Ureter (tissue), 1 donor: ENCODE measurements at regions not wholly inside any gene's neighbourhood (a gene's known extent, or its start where the extent isn't known, plus 50 kb on each side); places are given as distances from the start of the nearest gene placed in this dataset.

ENCODE experiments used
- DNase-seq: peaks from one replicate; pipeline ENCODE4 v3.0.0-alpha.2; 2020; ENCODE audit warnings: low spot score
- donor health status: DM: yes; HTN: yes; CAD: no.

DNA sequence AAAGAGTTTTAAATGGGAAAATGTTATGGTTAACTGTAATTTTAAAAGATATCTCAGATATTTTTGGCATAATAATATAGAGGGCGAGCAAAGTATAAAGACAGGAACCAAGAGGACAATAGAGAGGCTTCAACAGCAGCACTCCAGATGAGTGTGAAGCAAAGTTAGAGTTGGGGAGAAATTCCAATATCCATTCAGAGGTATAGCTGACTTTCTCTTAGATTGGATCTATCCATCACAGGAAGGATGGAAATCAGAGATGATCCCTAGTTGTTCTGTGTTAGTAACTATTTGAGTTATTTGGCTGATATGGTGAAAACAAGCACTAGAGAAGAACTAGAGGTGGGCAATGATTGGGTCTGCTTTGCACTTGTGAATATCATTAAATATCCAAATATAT lies 786.0 kb upstream of the KLHL1 start:
- DNase-seq = no peak

DNA sequence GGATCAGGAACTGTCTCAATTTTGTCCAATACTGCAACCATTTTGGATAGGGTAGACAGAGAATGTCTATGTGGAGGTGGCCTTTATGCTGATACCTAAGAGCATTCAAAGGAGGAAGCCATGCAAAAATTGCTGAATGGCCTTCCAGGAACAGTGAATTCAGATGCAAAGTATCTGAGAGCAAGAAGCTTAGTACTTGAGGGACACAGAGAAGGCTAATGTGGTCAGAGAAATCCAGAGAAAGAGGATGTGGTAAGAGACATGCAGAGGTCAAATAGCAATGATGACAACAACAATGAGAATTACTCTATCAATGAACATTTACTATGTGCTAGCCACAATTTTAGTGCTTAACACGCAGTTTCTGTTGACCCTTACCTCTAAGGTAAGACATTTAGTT lies 785.6 kb upstream of the KLHL1 start:
- no peak for DNase-seq

DNA sequence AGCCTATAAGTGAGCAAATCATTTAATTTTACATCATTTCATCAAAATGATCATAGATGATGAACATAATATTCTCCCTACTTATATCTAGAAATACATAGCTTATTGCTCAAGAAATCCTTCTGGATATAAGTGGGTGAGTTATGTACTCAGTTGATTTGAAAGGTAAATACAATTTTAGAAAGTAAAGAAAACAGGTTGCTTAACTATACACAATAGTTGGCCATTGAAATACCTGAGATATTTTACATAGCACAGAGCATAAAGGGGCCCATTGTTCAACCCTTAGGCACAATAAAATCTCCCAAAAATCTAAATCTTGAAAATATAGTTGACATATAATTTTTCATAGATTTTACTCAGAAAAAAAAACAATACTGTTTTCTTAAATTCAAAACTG lies 782.0 kb upstream of the KLHL1 start:
- DNase-seq = no peak

DNA sequence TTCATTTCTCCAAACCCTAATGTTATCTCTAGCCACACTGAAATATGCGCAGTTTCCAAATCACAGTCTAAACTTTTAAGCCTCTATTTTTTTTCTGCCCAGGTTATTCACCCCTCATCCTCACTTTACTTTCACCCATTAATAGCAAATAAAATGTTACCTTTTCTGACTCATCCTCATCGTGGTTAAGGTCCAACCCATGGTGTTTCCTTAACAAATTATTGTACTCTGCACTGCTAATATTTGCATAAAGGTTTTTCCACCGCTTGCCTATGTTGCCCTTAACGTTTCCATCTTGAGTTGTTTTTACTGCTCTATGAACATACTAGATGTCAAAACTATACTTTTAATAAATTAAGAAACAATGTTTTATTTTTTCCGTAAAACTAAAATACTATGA lies 780.9 kb upstream of the KLHL1 start:
- no peak for DNase-seq

DNA sequence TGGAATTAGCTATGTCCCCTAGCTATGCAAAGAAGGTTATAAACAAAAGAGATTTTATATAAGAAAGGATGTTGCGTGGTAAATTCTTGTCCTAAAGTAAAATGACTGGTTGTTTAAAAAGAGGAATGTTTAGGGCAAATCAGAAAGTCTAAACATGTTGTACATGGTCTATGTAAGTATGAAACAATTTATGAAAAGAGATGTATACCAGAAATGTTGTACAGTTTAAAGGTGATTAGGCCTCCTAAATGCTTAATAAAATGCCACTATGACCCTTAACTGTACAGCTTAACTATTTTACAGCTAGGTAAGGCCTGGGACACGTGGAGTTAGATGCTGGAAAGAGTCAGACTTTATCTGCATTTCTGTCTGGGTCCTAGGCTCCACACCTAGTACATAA lies 775.9 kb upstream of the KLHL1 start:
- DNase-seq = no peak

DNA sequence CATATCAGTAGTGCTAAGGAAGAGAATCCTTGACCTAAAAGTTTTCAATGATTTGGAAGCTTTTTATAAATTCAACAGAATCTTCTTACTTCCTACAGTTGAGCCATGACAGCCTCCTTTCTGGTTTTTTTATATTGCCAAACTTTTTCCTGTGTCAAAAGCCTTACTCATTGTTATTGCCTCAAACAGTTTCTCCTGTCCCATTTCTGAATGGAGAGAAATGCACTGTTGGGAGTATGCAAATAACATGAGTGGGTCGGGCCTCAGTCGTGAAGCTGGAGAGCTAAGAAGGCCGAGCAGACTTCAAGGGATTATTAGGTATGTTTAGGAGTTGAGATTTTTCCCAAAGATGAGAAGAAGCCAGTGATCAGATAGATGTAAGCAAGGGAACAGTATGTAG lies 766.4 kb upstream of the KLHL1 start:
- DNase-seq = no peak

DNA sequence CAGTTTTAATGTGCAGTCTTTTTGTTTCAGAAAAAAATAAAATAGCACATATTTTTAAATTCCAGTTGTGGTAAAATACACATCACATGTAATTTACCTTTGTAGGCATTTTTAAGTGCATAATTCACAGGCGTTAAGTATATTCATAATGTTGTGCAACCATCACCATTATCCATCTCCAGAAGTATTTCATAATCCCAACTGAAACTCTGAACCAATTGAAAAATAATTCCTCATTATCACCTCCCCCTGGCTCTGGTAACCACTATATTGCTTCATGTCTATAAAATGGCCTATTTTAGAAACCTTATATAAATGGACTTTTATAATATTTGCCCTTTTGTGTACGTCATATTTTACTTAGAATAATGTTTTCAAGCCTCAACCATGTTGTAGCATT lies 756.5 kb upstream of the KLHL1 start:
- DNase-seq = no peak

DNA sequence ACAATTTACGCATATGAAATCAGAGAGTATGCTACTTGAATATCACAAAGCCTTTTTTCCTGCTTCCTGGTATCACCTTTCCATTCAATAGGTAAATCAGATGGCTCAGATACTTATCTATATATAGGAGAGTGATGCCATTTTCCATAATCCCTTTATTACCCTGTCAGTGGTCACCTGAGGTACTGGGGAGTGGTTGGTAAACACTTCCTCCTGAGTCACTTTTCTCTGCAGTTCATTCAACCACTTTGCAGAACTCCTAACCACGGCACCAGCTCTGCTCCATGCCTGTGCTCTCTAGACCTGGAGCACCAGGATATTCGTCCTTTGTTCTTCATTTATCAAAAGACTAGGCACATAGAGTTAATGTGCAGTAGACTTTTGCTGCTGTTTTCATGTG lies 748.5 kb upstream of the KLHL1 start:
- no peak for DNase-seq

DNA sequence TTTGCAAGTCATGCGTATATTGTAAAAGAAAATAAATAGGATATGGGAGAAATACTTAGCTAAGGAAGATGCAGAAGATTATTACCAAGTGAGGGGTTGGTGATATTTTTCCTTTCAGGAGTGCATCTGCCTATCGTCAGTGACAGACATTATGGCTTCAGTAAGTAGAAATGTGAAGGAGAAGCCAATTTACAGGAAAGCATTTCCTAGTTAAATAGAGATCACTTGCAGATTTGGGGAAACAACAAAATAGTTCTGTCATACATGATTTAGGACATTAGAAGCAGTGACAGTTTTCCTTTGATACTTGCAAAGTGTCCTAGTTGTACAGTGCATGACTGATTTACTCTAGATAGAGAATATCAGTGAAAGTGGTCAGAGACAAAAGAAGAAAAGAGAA lies 747.8 kb upstream of the KLHL1 start:
- DNase-seq = no peak

DNA sequence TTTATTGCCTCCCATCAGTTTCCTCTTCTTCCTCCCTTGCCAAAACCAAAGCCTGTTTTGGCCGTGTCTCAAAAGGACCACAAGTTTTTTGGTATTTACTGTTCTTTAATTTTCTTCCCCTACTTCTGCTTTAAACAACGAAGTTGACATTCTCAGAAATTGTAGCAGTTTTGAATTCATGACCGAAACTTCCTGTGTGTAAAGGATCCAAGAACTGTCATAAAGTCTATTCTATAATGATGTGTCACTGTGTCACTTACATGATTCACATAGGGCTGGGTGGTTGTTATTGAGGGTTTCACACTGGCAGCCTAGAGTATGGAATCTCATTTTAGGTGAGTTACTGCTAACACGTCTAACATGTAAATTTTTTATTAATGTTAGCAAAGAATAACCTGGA lies 741.0 kb upstream of the KLHL1 start:
- DNase-seq = no peak

DNA sequence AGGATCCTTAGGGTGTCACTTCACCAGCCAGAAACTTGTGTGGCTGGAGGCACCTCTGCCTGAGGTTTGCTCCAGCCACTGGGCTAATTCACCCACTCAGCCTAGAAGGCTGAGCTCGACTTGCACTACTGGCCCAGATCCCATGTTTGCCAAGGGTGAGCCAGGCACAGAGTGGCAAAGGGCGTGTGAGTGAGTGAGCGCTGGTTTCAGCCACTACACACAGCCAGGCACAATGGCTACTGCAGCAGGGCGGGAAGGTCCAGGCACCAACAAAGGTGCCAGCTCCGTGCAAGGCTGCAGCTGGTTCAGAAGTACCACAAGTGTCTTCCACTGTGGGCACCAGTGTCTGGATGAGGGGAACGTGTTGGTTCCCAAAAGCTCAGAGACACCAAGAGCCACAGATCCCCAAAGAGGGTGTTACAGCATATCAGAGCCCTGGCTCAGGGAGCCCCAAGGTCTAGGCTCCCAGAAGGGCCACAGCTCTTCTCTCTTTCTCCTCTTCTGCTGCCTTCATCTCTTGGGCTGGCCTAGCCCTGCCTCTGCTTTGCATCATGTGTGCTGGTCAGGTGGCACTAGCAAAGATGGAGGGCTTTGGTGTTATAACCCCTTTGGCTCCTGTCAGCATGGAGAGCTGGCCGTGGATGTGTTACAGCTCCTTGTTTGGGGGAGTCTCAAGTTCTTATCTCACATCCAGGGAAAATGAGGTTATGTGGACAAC lies 736.3 kb upstream of the KLHL1 start:
- no peak for DNase-seq

DNA sequence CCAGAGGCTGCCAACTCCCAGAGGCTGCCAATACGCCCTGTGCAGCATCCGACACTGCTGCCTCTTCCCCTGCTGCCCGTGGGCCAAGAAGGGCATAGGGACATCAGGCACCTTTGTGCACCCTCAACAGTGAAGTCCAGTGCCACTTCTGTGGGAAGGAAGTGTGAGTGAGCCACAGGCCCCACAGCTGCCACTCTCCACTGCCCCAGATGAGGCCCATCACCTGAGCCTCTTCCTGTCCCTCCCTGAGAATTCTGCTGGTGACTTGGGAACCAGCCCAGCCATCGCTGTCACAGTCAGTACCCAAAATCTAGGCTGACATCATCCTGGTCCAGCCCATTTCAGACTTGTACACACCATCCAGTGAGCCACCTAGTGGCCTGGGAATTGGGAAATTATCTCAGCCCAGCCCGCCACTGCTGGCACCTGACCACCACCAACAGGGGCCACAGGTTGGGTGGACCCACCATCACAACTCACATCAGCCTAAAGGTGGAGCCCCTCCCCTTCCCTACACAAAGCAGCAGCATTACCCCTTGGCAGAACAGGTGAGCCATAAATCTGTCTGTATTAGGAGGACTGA lies 733.9 kb upstream of the KLHL1 start:
- DNase-seq = no peak

DNA sequence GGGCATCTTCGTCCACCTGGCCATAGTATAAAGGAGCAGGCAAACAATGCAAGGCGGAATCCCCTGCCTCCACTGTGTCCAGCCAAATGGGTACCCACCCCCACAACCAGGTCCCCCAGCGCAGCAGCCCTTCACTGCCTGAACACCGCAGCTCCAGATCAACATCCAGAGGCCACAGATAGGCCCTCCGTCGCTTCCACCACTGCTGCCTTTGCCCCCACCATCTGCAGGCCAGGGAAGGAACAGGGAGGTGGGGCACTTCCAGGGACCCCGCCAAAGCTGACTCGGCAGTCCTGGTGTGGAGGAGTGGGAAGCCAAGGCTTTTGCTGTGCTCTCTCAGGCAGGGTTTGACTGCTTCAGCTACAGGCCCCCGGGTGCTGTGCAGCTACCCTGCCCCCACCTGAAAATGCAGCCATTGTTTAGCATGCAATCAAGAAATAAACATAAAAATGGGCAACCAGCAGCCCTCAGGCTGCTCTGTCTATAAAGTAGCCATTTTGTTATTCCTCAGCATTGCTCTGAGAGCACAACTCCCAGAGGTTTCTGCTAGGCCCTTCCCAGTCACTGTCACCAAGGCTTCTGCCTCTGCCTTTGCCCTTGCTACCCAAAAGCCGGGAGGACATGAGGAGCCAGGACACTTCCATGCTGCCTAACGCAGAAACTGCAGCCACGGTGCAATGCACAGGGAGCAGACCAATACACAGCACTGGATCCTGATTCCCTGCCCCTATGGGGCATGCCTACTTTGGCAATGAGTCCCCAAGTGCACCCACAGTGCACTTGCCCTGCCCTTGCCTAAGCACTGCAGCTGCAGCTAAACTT lies 733.2 kb upstream of the KLHL1 start:
- no peak for DNase-seq

DNA sequence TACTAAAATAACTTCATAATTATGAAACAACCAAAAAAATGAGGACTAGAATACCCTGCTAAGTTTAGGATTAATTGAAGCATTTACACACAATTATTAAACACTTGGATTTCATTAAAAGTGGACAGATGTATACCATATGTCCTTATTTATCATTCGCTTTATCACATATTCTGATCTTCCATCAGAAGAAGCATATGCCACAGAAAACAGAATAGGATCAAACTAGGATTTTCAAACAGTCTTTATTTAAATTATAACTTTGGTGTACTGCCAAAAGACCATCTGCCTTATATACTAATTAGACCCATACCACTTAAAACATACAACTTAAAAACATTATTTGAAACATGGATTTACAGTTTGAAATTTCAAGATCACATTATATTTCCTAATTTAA lies 727.1 kb upstream of the KLHL1 start:
- no peak for DNase-seq

DNA sequence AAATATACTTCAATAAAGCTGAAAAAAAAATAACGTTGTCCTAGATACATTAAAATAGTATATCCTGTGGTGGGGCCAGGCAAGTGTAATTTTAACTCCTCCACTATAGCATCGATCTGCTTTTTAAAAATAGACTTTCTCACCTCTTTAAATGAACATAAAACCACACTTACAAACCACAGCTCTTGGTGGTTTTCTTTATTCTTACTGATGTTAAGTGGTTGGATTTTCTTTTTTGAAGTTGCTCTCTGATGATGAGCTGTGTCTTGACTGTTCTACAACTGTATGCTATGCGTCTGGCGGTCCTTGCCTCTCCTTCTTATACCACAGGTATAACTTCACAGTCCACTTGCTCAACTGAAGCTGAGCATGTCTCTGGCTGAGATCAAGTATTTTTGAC lies 721.5 kb upstream of the KLHL1 start:
- no peak for DNase-seq

DNA sequence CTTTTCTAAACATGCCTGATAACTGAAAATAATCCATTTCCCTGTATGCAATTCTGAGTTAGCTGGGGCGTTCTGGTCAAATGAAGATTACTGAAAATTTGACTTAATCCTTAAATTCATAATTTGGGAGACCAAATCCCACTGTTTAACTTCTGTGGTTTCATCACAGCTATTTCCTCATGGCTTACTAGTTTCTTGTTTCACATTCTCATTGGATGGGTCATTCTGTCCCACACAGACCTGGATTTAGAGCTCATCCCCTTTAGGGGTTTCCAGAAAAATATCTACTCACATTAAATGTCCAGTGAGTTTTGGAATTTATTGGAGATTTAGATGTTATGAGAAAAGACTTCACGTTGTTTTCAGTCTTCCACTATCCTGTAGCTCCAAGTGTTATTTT lies 709.3 kb upstream of the KLHL1 start:
- no peak for DNase-seq

DNA sequence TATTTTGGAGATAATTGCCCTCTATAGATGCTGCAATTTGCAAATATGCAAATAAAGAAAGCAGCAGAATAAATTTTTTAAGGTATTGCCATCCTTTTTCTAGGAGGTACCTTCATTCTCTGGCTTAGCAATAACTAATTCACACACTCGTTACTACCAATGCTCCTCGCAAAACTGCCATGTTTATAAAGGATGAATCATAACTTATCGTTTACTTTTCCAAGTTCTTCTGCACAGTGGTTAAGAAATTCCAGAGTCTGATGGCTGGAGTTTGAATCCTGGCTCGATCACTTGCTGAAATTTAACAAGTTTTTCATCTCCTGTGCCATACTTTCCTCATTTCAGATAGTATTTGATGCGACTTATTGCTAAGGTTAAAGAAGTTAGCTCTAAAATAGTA lies 708.6 kb upstream of the KLHL1 start:
- DNase-seq = no peak

DNA sequence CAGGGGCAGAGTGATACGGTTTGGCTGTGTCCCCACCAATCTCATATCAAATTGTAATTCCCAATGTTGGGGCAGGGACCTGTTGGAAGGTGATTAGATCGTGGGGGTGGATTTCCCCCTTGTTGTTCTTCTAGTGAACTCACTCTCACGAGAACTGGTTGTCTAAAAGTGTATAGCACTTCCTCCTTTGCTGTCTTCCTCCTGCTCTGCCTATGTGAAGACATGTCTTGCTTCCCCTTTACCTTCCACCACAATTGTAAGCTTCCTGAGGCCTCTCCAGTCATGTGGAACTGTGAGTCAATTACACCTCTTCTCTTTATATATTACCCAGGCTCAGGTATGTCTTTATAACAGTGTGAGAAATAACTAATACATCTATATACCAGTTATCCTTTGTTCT lies 706.4 kb upstream of the KLHL1 start:
- no peak for DNase-seq

DNA sequence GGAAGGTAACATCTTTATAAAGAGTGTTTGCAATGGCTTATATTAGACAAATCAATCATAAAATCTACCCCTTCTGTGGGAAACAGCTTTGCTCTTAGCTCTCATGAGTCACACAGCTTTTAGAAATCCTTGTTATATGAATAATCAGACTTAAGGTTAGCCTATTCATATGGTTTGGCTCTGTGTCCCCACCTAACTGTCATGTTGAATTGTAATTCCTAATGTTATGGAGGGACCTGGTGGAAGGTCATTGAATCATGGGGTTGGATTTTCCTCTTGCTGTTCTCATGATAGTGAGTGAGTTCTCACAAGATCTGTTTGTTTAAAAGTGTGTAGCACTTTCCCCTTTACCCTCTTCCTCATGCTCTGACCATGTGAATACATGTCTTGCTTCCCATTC lies 704.2 kb upstream of the KLHL1 start:
- no peak for DNase-seq

DNA sequence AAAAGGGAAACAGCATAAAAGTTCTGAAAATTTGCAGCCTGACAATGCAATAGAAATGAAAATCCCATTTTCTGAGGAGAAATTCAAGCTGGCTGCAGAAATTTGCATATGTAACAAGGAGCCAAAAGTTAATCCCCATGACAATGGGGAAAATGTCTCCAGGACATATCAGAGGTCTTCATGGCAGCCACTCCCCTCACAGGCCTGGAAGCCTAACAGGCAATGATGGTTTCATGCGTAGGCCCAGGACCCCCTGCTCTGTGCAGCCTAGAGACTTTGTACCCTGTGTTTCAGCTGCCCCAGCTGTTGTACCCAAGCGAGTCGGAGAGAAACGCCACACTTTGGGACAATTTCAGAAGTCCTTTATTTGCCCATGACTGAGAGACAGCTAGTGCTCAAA lies 701.3 kb upstream of the KLHL1 start:
- DNase-seq = no peak

DNA sequence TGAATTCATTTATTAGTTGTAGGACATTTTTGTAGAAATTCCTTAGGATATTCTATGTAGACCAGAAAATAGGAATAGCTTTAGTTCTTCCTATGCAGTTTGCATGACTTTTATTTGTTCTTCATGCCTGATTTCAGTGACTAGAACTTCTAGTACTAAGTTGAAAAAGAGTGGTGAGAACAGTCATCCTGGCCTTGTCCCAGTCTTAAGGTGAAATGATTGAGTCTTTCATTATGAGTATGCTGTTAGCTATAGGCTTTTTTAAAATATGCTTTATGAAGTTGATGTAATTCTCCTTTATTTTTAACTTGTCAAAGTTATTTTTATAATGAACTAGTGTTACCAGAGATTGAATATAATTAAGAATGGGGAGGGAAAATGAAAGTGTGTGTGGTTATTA lies 690.1 kb upstream of the KLHL1 start:
- no peak for DNase-seq

DNA sequence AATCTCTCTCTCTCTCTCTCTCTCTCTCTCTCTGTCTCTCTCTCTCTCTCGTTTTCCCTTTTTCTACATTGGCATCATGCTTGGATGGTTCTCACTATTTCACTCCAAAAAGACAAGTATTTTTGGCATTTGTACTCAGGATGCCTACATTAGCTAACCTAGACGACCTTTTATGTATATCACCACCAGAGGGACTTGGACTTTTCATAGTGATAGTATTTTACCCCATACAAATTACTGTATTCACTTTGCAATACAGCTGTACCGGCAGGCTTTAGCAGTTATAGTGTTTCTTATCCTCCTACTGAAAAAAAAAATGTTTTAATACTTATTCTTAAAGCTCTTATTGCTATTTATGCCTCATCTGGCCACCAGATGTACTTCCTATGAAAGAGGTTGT lies 687.2 kb upstream of the KLHL1 start:
- DNase-seq = no peak

DNA sequence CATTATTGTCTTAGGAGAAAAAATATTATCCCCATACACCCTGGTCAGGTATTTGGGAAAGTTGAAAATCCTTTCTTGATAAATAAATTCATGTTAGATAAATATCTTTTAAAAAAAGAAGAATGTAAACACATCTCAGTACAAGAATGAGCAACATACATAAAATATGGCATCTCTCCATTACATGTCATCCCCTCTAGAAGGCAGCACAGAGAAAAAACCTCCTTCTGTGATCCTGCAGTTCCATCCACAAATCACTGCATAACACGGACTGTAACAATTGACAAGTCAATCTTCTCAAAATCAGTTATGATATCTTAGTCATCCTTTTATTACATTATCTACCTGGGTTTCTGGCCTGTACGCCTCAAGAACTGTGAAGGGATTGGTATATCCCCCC lies 683.9 kb upstream of the KLHL1 start:
- DNase-seq = no peak
